ENCODE measurements at regions not wholly inside any gene's neighbourhood (a gene's known extent, or its start where the extent isn't known, plus 50 kb on each side); places are given as distances from the start of the nearest gene placed in this dataset.

DNA sequence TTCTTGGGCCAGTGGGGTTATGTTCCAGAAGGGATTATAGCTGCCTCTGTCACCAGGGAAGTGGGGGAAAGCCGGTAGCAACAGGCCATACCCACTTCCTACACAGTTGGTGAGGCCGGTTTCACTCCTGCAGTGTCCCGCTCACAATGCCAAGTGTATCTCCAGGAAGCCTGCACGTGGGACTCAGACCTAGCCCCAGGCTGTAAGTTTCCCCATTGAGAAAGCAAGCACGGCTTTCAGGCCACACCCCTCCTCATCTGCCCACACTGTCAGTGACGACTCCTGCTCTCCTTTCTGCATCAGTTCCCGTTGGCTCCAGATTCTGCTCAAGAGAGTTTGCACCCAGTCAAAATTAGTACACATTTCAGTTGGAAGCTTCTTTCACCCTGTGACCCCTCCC lies 51.6 kb upstream of the CPOX start:
- DNase-seq (ENCODE audit: low spot score): no peak
- peak; percentile 73 for ATAC-seq
- Mint-ChIP-seq H3K27me3 (ENCODE audit: low read depth) (no peaks in the 10 kb centered on the region), H3K4me3 (no peak overlapping the region), H3K9me3 (no peaks in the 10 kb centered on the region), H3K36me3 (no peaks in the 10 kb centered on the region), H3K27ac (no peak overlapping the region), H3K4me1 (peaks cover 8% of the 10 kb centered on the region; the same call in 1 of the 2 replicates)
- POLR2A ChIA-PET: no interaction called here
- CTCF ChIA-PET: interaction anchor here (1.9 to 3.8 kb wide), 2 partner anchors 12 to 43 kb away, joined by 7 to 19 read pairs; no protein-coding TSS in a partner anchor
- TF ChIP-seq ZNF281 (CRISPR knock-in tag; IDR thresholded peaks at IDR 0.05) (no peak), ETV6 (CRISPR knock-in tag; IDR thresholded peaks at IDR 0.05) (no peak), ZNF423 (CRISPR knock-in tag; IDR thresholded peaks at IDR 0.05) (no peak), ZBTB43 (CRISPR knock-in tag; IDR thresholded peaks at IDR 0.05) (no peak), CREB1 (CRISPR knock-in tag; IDR thresholded peaks at IDR 0.05) (no peak), NFE2L1 (CRISPR knock-in tag; IDR thresholded peaks at IDR 0.05) (no peak), ZNF671 (CRISPR knock-in tag; IDR thresholded peaks at IDR 0.05) (no peak), TCF7 (CRISPR knock-in tag; IDR thresholded peaks at IDR 0.05; ENCODE audit: low read depth) (no peak), NFATC4 (CRISPR knock-in tag; IDR thresholded peaks at IDR 0.05) (no peak)
- TF ChIP-seq, protein P1, sequence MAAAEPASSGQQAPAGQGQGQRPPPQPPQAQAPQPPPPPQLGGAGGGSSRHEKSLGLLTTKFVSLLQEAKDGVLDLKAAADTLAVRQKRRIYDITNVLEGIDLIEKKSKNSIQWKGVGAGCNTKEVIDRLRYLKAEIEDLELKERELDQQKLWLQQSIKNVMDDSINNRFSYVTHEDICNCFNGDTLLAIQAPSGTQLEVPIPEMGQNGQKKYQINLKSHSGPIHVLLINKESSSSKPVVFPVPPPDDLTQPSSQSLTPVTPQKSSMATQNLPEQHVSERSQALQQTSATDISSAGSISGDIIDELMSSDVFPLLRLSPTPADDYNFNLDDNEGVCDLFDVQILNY (CRISPR knock-in tag; IDR thresholded peaks at IDR 0.05): no peak
- TF ChIP-seq, protein P2, sequence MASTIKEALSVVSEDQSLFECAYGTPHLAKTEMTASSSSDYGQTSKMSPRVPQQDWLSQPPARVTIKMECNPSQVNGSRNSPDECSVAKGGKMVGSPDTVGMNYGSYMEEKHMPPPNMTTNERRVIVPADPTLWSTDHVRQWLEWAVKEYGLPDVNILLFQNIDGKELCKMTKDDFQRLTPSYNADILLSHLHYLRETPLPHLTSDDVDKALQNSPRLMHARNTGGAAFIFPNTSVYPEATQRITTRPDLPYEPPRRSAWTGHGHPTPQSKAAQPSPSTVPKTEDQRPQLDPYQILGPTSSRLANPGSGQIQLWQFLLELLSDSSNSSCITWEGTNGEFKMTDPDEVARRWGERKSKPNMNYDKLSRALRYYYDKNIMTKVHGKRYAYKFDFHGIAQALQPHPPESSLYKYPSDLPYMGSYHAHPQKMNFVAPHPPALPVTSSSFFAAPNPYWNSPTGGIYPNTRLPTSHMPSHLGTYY (CRISPR knock-in tag; IDR thresholded peaks at IDR 0.05): no peak

GRCh38 chr3:98646680-98647079 lies 53.3 kb upstream of the CPOX start:
- Mint-ChIP-seq H3K9me3 (no peaks in the 10 kb centered on the region), H3K4me1 (peaks cover 8% of the 10 kb centered on the region; the same call in 1 of the 2 replicates), H3K36me3 (no peaks in the 10 kb centered on the region), H3K27me3 (ENCODE audit: low read depth) (no peaks in the 10 kb centered on the region), H3K4me3 (no peak overlapping the region), H3K27ac (no peak overlapping the region)
- ChIA-PET CTCF (interaction anchor here (3.8 kb wide), 1 partner anchor 11 kb away, joined by 19 read pairs; no protein-coding TSS in a partner anchor), POLR2A (no interaction called here)
- no peak for DNase-seq (ENCODE audit: low spot score)
- no peak for ATAC-seq
- TF ChIP-seq NR1H2 (CRISPR knock-in tag; IDR thresholded peaks at IDR 0.05) (no peak), ZBTB21 (CRISPR knock-in tag; IDR thresholded peaks at IDR 0.05; ENCODE audit: borderline replicate concordance) (no peak), TCF7 (CRISPR knock-in tag; IDR thresholded peaks at IDR 0.05; ENCODE audit: low read depth) (no peak), ZNF396 (CRISPR knock-in tag; IDR thresholded peaks at IDR 0.05; ENCODE audit: borderline replicate concordance) (no peak), STAT6 (CRISPR knock-in tag; conservative IDR thresholded peaks at IDR 0.05; ENCODE audit: low read depth) (no peak), NFYB (CRISPR knock-in tag; conservative IDR thresholded peaks at IDR 0.05; ENCODE audit: low read depth) (no peak), FOXP1 (CRISPR knock-in tag; IDR thresholded peaks at IDR 0.05; ENCODE audit: borderline replicate concordance) (no peak), ZNF232 (CRISPR knock-in tag; IDR thresholded peaks at IDR 0.05) (no peak), PRDM15 (CRISPR knock-in tag; IDR thresholded peaks at IDR 0.05) (no peak)
- TF ChIP-seq, protein P3, sequence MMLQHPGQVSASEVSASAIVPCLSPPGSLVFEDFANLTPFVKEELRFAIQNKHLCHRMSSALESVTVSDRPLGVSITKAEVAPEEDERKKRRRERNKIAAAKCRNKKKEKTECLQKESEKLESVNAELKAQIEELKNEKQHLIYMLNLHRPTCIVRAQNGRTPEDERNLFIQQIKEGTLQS (CRISPR knock-in tag; conservative IDR thresholded peaks at IDR 0.05): no peak
- TF ChIP-seq, protein P4, sequence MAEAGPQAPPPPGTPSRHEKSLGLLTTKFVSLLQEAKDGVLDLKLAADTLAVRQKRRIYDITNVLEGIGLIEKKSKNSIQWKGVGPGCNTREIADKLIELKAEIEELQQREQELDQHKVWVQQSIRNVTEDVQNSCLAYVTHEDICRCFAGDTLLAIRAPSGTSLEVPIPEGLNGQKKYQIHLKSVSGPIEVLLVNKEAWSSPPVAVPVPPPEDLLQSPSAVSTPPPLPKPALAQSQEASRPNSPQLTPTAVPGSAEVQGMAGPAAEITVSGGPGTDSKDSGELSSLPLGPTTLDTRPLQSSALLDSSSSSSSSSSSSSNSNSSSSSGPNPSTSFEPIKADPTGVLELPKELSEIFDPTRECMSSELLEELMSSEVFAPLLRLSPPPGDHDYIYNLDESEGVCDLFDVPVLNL (CRISPR knock-in tag; IDR thresholded peaks at IDR 0.05; ENCODE audit: borderline replicate concordance, low read depth): no peak

Measured in WTC11 (cell line).